Progenitor cell of endocrine pancreas (in vitro differentiated cells): ENCODE measurements at regions not wholly inside any gene's neighbourhood (a gene's known extent, or its start where the extent isn't known, plus 50 kb on each side); places are given as distances from the start of the nearest gene placed in this dataset.
A peak's percentile ranks its signal among the peaks of the same experiment; 100 is the strongest.

Experiments used
- DNase-seq: peaks from one replicate; pipeline ENCODE4 v3.0.0; 2021; ENCODE audit warnings: low spot score; ENCODE audit not compliant: unreplicated experiment
- H3K27ac Mint-ChIP-seq: 2 replicates; pipeline ENCODE4 v1.8.0; 2021; ENCODE audit warnings: mild to moderate bottlenecking, moderate library complexity, mixed read lengths
- H3K27me3 Mint-ChIP-seq: 2 replicates; pipeline ENCODE4 v1.8.0; 2021; ENCODE audit warnings: mixed read lengths
- H3K36me3 Mint-ChIP-seq: 2 replicates; pipeline ENCODE4 v1.8.0; 2022; ENCODE audit warnings: mixed read lengths; ENCODE audit not compliant: insufficient read depth
- H3K4me1 Mint-ChIP-seq: 2 replicates; pipeline ENCODE4 v1.8.0; 2021; ENCODE audit warnings: low read depth, mixed read lengths
- H3K4me3 Mint-ChIP-seq: 2 replicates; pipeline ENCODE4 v1.8.0; 2021; ENCODE audit warnings: low read depth, mild to moderate bottlenecking, moderate library complexity, mixed read lengths
- H3K9me3 Mint-ChIP-seq: 2 replicates; pipeline ENCODE4 v1.8.0; 2021; ENCODE audit warnings: low read depth, mixed read lengths
- CTCF ChIP-seq: fragments of 200-600 bp; sonication (generic); IDR thresholded peaks from one replicate; pipeline ENCODE4 v1.5.0; 2021; ENCODE audit warnings: antibody characterized with exemption, mild to moderate bottlenecking; ENCODE audit not compliant: unreplicated experiment

- Mint-ChIP-seq H3K27me3 (peaks cover 84% of the 10 kb centered on the region), H3K9me3 (no peaks in the 10 kb centered on the region), H3K4me3 (no peak overlapping the region), H3K4me1 (no peaks in the 10 kb centered on the region), H3K27ac (no peak overlapping the region), H3K36me3 (no peaks in the 10 kb centered on the region)
- TF ChIP-seq CTCF: no peak
- no peak for DNase-seq
Measured at GRCh38 chr15:94008104-94009074, 223.0 kb upstream of the MCTP2 start.

DNA sequence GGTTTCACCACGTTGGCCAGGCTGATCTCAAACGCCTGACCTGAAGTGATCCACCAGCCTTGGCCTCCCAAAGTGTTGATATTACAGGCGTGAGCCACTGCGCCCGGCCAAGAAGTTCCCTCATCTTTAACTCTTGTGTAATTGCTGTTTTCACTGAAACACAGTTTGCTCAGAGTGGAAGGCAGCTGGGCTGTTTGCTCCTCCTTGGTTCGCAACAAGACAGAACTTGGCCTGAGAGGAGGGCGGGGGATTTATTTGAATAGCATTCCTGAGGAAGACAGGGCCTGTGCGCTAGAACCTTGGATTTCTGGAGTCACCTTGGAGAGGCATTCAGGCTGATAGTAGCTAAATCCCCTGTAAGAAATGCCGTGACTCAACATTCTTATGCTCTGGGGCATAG, 226.7 kb upstream of the MCTP2 start:
- Mint-ChIP-seq H3K4me3 (no peak overlapping the region), H3K27me3 (peaks cover 79% of the 10 kb centered on the region), H3K36me3 (no peaks in the 10 kb centered on the region), H3K4me1 (no peaks in the 10 kb centered on the region), H3K9me3 (no peaks in the 10 kb centered on the region), H3K27ac (no peak overlapping the region)
- no peak for DNase-seq
- TF ChIP-seq CTCF: no peak

DNA sequence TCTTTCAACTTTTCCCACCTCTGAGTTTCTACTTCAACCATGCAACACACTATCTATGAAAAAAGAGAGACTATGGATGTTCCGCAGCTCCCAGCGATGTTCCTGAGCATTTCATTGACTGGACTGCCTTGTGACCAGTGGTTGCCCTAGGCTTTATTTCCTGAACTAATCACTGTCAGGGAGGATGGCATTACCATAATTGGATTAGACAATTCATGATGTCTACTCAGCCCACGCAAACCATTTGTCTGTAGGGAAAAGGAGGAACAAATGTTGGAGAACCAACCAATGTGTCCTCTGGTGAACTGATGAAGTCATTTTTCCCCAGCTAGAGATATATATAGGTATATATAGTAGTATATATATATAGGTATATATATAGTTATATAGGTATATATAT, 229.3 kb upstream of the MCTP2 start:
- no peaks in the 10 kb centered on the region for H3K9me3 Mint-ChIP-seq
- no peaks in the 10 kb centered on the region for H3K36me3 Mint-ChIP-seq
- no peak for TF ChIP-seq CTCF
- H3K27ac Mint-ChIP-seq: no peak overlapping the region
- H3K4me1 Mint-ChIP-seq: no peaks in the 10 kb centered on the region
- H3K27me3 Mint-ChIP-seq: peaks cover 77% of the 10 kb centered on the region
- no peak overlapping the region for H3K4me3 Mint-ChIP-seq
- no peak for DNase-seq

DNA sequence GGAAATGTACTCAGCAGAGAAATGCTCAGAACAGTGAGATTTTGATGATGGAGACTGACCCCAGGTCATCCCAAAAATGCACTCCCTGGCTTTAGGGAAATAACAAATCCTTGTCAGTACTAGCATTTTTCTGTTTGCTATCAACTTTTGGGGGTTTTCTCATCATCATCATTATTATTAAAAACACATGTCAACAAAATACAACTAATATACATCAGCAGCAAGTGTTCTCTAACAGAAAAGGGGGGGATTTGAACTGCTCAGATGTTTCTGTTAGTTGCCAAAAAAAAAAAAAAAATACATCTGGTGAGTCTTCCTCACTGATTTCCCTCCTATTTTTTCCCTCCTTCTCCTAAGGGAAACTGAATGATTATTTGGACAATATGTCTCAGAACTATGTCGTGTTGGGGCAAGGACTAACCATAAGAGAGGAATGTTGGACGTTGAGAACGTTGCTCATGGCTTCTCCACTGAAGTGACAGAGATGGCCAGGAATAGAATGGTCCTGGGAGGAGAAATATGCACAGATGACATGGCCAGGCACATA, 230.0 kb upstream of the MCTP2 start:
- Mint-ChIP-seq H3K36me3 (no peaks in the 10 kb centered on the region), H3K4me1 (no peaks in the 10 kb centered on the region), H3K27me3 (peaks cover 73% of the 10 kb centered on the region), H3K9me3 (no peaks in the 10 kb centered on the region), H3K4me3 (no peak overlapping the region), H3K27ac (no peak overlapping the region)
- no peak for DNase-seq
- TF ChIP-seq CTCF: no peak

GRCh38 chr15:94000606-94001005, 230.8 kb upstream of the MCTP2 start:
- Mint-ChIP-seq H3K4me3 (no peak overlapping the region), H3K36me3 (no peaks in the 10 kb centered on the region), H3K9me3 (no peaks in the 10 kb centered on the region), H3K27ac (no peak overlapping the region), H3K27me3 (peaks cover 73% of the 10 kb centered on the region), H3K4me1 (no peaks in the 10 kb centered on the region)
- no peak for DNase-seq
- peak; percentile 28 for TF ChIP-seq CTCF
